SK-N-SH (cell line): ENCODE measurements at regions not wholly inside any gene's neighbourhood (a gene's known extent, or its start where the extent isn't known, plus 50 kb on each side); places are given as distances from the start of the nearest gene placed in this dataset.
A peak's percentile ranks its signal among the peaks of the same experiment; 100 is the strongest.

Source experiments
- CTCF ChIA-PET: fragments of 300-600, 350-600 bp; formaldehyde crosslinking; extraction: SDS; loops from one replicate; lab custom pipeline; 2021; lab: Yijun Ruan, JAX
- POLR2A ChIA-PET: fragments of 350-600 bp; sonication (Branson Sonifier 250); formaldehyde crosslinking; extraction: SDS; loops from one replicate; lab custom pipeline; 2020; ENCODE audit warnings: antibody characterized with exemption, inconsistent platforms; lab: Yijun Ruan, JAX
- DNase-seq: peaks from one replicate; pipeline ENCODE4 v3.0.0; 2012
- H2AFZ ChIP-seq: fragments of 200-600 bp; sonication (generic); 2 replicates; pipeline ENCODE4 v1.8.1; 2016; ENCODE audit warnings: antibody characterized with exemption, mild to moderate bottlenecking, low read depth
- H3F3A ChIP-seq: fragments of 200-600 bp; sonication (generic); replicated peaks from 2 replicates; pipeline ENCODE3; 2016; ENCODE audit warnings: antibody characterized with exemption, mild to moderate bottlenecking; ENCODE audit not compliant: insufficient read depth
- H3K27ac ChIP-seq, 2 experiments: fragments of 200-500 bp in 1 of 2; fragments of 200-600 bp in 1 of 2; sonication (Bioruptor generic) in 1 of 2; sonication (generic), shearing (Covaris generic) in 1 of 2; 2 replicates each; pipeline versions ENCODE4 v1.5.1 to v1.6.1; 2014 to 2016; ENCODE audit warnings: low read depth in 2 of 2, inconsistent platforms in 1 of 2, low read length in 1 of 2, mild to moderate bottlenecking in 1 of 2, mixed read lengths in 1 of 2
- H3K27me3 ChIP-seq: fragments of 200-600 bp; sonication (generic), shearing (Covaris generic); 2 replicates; pipeline ENCODE4 v1.6.1; 2016; ENCODE audit warnings: mixed run types; ENCODE audit not compliant: insufficient read depth
- H3K36me3 ChIP-seq, 2 experiments: fragments of 200-500 bp in 1 of 2; fragments of 200-600 bp in 1 of 2; sonication (Bioruptor generic) in 1 of 2; sonication (generic) in 1 of 2; replicated peaks in 1 of 2; 2 replicates each; pipeline versions ENCODE3 to v1.5.1; 2014 to 2016; ENCODE audit warnings: low read length in 1 of 2, mild to moderate bottlenecking in 1 of 2; ENCODE audit not compliant: insufficient read depth in 2 of 2, control insufficient read depth in 1 of 2
- H3K4me1 ChIP-seq, 2 experiments: fragments of 200-500 bp in 1 of 2; fragments of 200-600 bp in 1 of 2; sonication (Bioruptor generic) in 1 of 2; sonication (generic), shearing (Covaris generic) in 1 of 2; 2 replicates each; pipeline versions ENCODE4 v1.5.1 to v1.6.1; 2014 to 2016; ENCODE audit warnings: low read depth in 1 of 2, low read length in 1 of 2, mixed run types in 1 of 2; ENCODE audit not compliant: insufficient read depth in 2 of 2, control insufficient read depth in 1 of 2
- H3K4me2 ChIP-seq: fragments of 200-600 bp; sonication (generic), shearing (Covaris generic); 2 replicates; pipeline ENCODE4 v1.6.1; 2017; ENCODE audit warnings: mixed run types
- H3K4me3 ChIP-seq, 2 experiments: fragments of 200-500 bp in 1 of 2; fragments of 200-600 bp in 1 of 2; sonication (Bioruptor generic) in 1 of 2; sonication (generic), shearing (Covaris generic) in 1 of 2; 2 replicates each; pipeline versions ENCODE4 v1.5.1 to v1.8.1; 2014 to 2016; ENCODE audit warnings: low read depth in 2 of 2, inconsistent platforms in 1 of 2, low read length in 1 of 2, mild to moderate bottlenecking in 1 of 2, mixed read lengths in 1 of 2, moderate library complexity in 1 of 2
- H3K79me2 ChIP-seq: fragments of 200-600 bp; sonication (generic); 2 replicates; pipeline ENCODE4 v1.8.1; 2017; ENCODE audit warnings: mild to moderate bottlenecking; ENCODE audit not compliant: insufficient read depth
- H3K9ac ChIP-seq: fragments of 200-600 bp; sonication (generic); 2 replicates; pipeline ENCODE4 v1.6.1; 2017; ENCODE audit warnings: mixed run types
- H3K9me2 ChIP-seq: fragments of 200-600 bp; sonication (generic); 2 replicates; pipeline ENCODE4 v1.6.1; 2017; ENCODE audit warnings: mixed run types
- H3K9me3 ChIP-seq: fragments of 200-600 bp; sonication (generic); 2 replicates; pipeline ENCODE4 v1.6.1; 2017; ENCODE audit warnings: mixed run types, mild to moderate bottlenecking, moderate library complexity
- H4K20me1 ChIP-seq: fragments of 200-600 bp; sonication (generic); 2 replicates; pipeline ENCODE4 v1.6.1; 2017; ENCODE audit warnings: mild to moderate bottlenecking, mixed run types; ENCODE audit not compliant: insufficient read depth
- CHD2 ChIP-seq: fragments of 150-350 bp; IDR thresholded peaks from 2 replicates; pipeline ENCODE4 v1.6.1; 2018; ENCODE audit warnings: low read length; ENCODE audit not compliant: partially characterized antibody
- CTCF ChIP-seq: fragments of 200-600 bp; sonication (generic); IDR thresholded peaks from 2 replicates; pipeline ENCODE4 v1.6.1; 2017; ENCODE audit warnings: antibody characterized with exemption, mild to moderate bottlenecking, moderate library complexity
- ELF1 ChIP-seq: IDR thresholded peaks from 2 replicates; pipeline ENCODE4 v1.4.0; 2012
- EP300 ChIP-seq, 2 experiments: IDR thresholded peaks; 2 replicates each; pipeline versions ENCODE4 v1.4.0 to v1.6.1; 2012; ENCODE audit warnings: borderline replicate concordance in 1 of 2, low read depth in 1 of 2, low read length in 1 of 2
- EZH2phosphoT487 ChIP-seq: fragments of 200-600 bp; sonication (generic); IDR thresholded peaks from 2 replicates; pipeline ENCODE4 v1.6.1; 2017; ENCODE audit warnings: low read depth, mixed run types, mild to moderate bottlenecking, antibody characterized with exemption, moderate library complexity, borderline replicate concordance
- FOXM1 ChIP-seq: IDR thresholded peaks from 2 replicates; pipeline ENCODE4 v1.4.0; 2012; ENCODE audit warnings: low read depth, mild to moderate bottlenecking
- GABPA ChIP-seq: IDR thresholded peaks from 2 replicates; pipeline ENCODE4 v1.4.0; 2012; ENCODE audit warnings: low read depth, mild to moderate bottlenecking
- GATA2 ChIP-seq: sonication (generic); formaldehyde crosslinking; IDR thresholded peaks from 2 replicates; pipeline ENCODE4 v1.5.0; 2020; ENCODE audit warnings: mild to moderate bottlenecking, missing genetic modification reagents
- IRF3 ChIP-seq: fragments of 150-350 bp; IDR thresholded peaks from 2 replicates; pipeline ENCODE4 v1.6.1; 2016; ENCODE audit warnings: mild to moderate bottlenecking, low read depth, low read length
- JUND ChIP-seq: IDR thresholded peaks from 2 replicates; pipeline ENCODE4 v1.4.0; 2012
- MAX ChIP-seq: IDR thresholded peaks from 2 replicates; pipeline ENCODE4 v1.4.0; 2012; ENCODE audit warnings: low read depth
- MEF2A ChIP-seq: IDR thresholded peaks from 2 replicates; pipeline ENCODE4 v1.4.0; 2012; ENCODE audit warnings: low read depth, borderline replicate concordance
- MXI1 ChIP-seq: IDR thresholded peaks from 2 replicates; pipeline ENCODE4 v1.6.1; 2012; ENCODE audit warnings: mild to moderate bottlenecking, low read depth, low read length, improper control_type of control experiment
- NFIC ChIP-seq: IDR thresholded peaks from 2 replicates; pipeline ENCODE4 v1.4.0; 2012; ENCODE audit warnings: borderline replicate concordance
- RAD21 ChIP-seq: IDR thresholded peaks from 2 replicates; pipeline ENCODE4 v1.6.1; 2012; ENCODE audit warnings: mild to moderate bottlenecking, low read length
- RCOR1 ChIP-seq: fragments of 150-350 bp; IDR thresholded peaks from 2 replicates; pipeline ENCODE4 v1.6.1; 2017; ENCODE audit warnings: antibody characterized with exemption, low read length
- RFX5 ChIP-seq: IDR thresholded peaks from 2 replicates; pipeline ENCODE4 v1.6.1; 2012; ENCODE audit warnings: mild to moderate bottlenecking, improper control_type of control experiment, low read length
- RXRA ChIP-seq: IDR thresholded peaks from 2 replicates; pipeline ENCODE4 v1.4.0; 2012; ENCODE audit warnings: low read depth, mild to moderate bottlenecking, borderline replicate concordance
- SIN3A ChIP-seq: IDR thresholded peaks from 2 replicates; pipeline ENCODE4 v1.6.1; 2012; ENCODE audit warnings: low read depth, mild to moderate bottlenecking, low read length, moderate library complexity, borderline replicate concordance
- SMC3 ChIP-seq: IDR thresholded peaks from 2 replicates; pipeline ENCODE4 v1.6.1; 2012; ENCODE audit warnings: low read depth, low read length, improper control_type of control experiment
- TAF1 ChIP-seq: IDR thresholded peaks from 2 replicates; pipeline ENCODE4 v1.6.1; 2012; ENCODE audit warnings: low read depth, mild to moderate bottlenecking, low read length, moderate library complexity, borderline replicate concordance
- TCF12 ChIP-seq: IDR thresholded peaks from 2 replicates; pipeline ENCODE4 v1.4.0; 2012
- TEAD4 ChIP-seq: IDR thresholded peaks from 2 replicates; pipeline ENCODE4 v1.4.0; 2012; ENCODE audit warnings: mild to moderate bottlenecking, borderline replicate concordance; ENCODE audit not compliant: insufficient read depth
- USF1 ChIP-seq: IDR thresholded peaks from 2 replicates; pipeline ENCODE4 v1.4.0; 2012; ENCODE audit warnings: low read depth, borderline replicate concordance
- USF2 ChIP-seq: fragments of 150-350 bp; IDR thresholded peaks from 2 replicates; pipeline ENCODE4 v1.6.1; 2017; ENCODE audit warnings: antibody characterized with exemption, low read length, low read depth, borderline replicate concordance
- YY1 ChIP-seq: IDR thresholded peaks from 2 replicates; pipeline ENCODE4 v1.4.0; 2012; ENCODE audit warnings: low read depth, mild to moderate bottlenecking
- ZBTB33 ChIP-seq: IDR thresholded peaks from 2 replicates; pipeline ENCODE4 v1.4.0; 2012; ENCODE audit warnings: low read depth, borderline replicate concordance
- WGBS: methylation state at CpG from one replicate; pipeline ENCODE4 v1.1.6; 2017; ENCODE audit warnings: low lambda C conversion rate; 5-methylcytosine and 5-hydroxymethylcytosine counted together

- ChIA-PET CTCF (no interaction called here), POLR2A (no interaction called here)
- Histone ChIP-seq H3K9me3 (no peaks in the 10 kb centered on the region), H3K9me2 (no peaks in the 10 kb centered on the region), H3K27ac (peak overlapping the region in 1 of 2 experiments; percentile 47; a peak in 2 of 4 replicates), H3K4me2 (no peak overlapping the region), H2AFZ (no peak overlapping the region), H3K4me1 (peaks cover 0 to 4% of the 10 kb centered on the region in 2 experiments; a peak in 3 of 4 replicates), H3K79me2 (no peaks in the 10 kb centered on the region), H4K20me1 (no peaks in the 10 kb centered on the region), H3F3A (peaks cover 6% of the 10 kb centered on the region), H3K36me3 (no peaks in the 10 kb centered on the region), H3K27me3 (no peaks in the 10 kb centered on the region), H3K4me3 (no peak overlapping the region), H3K9ac (no peak overlapping the region)
- WGBS, result 3% methylated on average over 2 of the region's 2 CpGs
- DNase-seq, result no peak
- TF ChIP-seq IRF3 (no peak), EZH2phosphoT487 (no peak), ZBTB33 (no peak), TEAD4 (peak; percentile 78; the same call in 1 of the 2 replicates), MEF2A (no peak), USF1 (no peak), MAX (no peak), SMC3 (no peak), TCF12 (peak; percentile 68), SIN3A (no peak), GABPA (no peak), EP300 (IDR thresholded peaks at IDR 0.05; ENCODE audit: borderline replicate concordance in 1 of 2, low read depth in 1 of 2, low read length in 1 of 2) (peak in 1 of 2 experiments; percentile 59; a peak in 1 of 4 replicates), USF2 (no peak), GATA2 (no peak), MXI1 (no peak), TAF1 (no peak), CTCF (no peak), RXRA (no peak; the same call in 1 of the 2 replicates), FOXM1 (no peak), ELF1 (no peak), RAD21 (no peak), NFIC (peak; percentile 76), RCOR1 (no peak), JUND (peak; percentile 45), RFX5 (no peak), YY1 (no peak), CHD2 (no peak)
These were observed 1193.7 kb downstream of the GALC start for GRCh38 chr14:86799244-86799647.
